H9 (cell line): ENCODE measurements at regions not wholly inside any gene's neighbourhood (a gene's known extent, or its start where the extent isn't known, plus 50 kb on each side); places are given as distances from the start of the nearest gene placed in this dataset.

Experiments
- DNase-seq: peaks from one replicate; pipeline ENCODE4 v3.0.0-alpha.2; 2017
- H2AFZ ChIP-seq: one replicate; pipeline ENCODE4 v1.6.1; 2013; ENCODE audit warnings: mild to moderate bottlenecking, low read length, control low read depth, moderate library complexity
- H2AK5ac ChIP-seq: 2 replicates; pipeline ENCODE4 v1.6.1; 2013; ENCODE audit warnings: low read length, control low read depth, mixed read lengths; ENCODE audit not compliant: insufficient read length
- H2BK120ac ChIP-seq: one replicate; pipeline ENCODE4 v1.6.1; 2013; ENCODE audit warnings: low read depth, mild to moderate bottlenecking, low read length, control low read depth, inconsistent platforms; ENCODE audit not compliant: poor library complexity, severe bottlenecking
- H2BK12ac ChIP-seq: 2 replicates; pipeline ENCODE4 v1.6.1; 2013; ENCODE audit warnings: low read length, control low read depth, mixed read lengths, low read depth; ENCODE audit not compliant: insufficient read length
- H2BK15ac ChIP-seq: 2 replicates; pipeline ENCODE4 v1.6.1; 2013; ENCODE audit warnings: low read depth, low read length, control low read depth
- H2BK20ac ChIP-seq: one replicate; pipeline ENCODE4 v1.6.1; 2013; ENCODE audit warnings: low read depth, mild to moderate bottlenecking, low read length, control low read depth, inconsistent platforms; ENCODE audit not compliant: poor library complexity, severe bottlenecking
- H2BK5ac ChIP-seq: 2 replicates; pipeline ENCODE4 v1.6.1; 2013; ENCODE audit warnings: low read length, control low read depth, mixed read lengths; ENCODE audit not compliant: insufficient read length
- H3K14ac ChIP-seq: 2 replicates; pipeline ENCODE4 v1.6.1; 2013; ENCODE audit warnings: low read length, control low read depth; ENCODE audit not compliant: insufficient read depth
- H3K18ac ChIP-seq: 2 replicates; pipeline ENCODE4 v1.6.1; 2013; ENCODE audit warnings: low read depth, mild to moderate bottlenecking, mixed read lengths, low read length, control low read depth; ENCODE audit not compliant: insufficient read length
- H3K23ac ChIP-seq: 2 replicates; pipeline ENCODE4 v1.6.1; 2013; ENCODE audit warnings: low read length, control low read depth, mixed read lengths, low read depth; ENCODE audit not compliant: insufficient read length
- H3K23me2 ChIP-seq: 2 replicates; pipeline ENCODE4 v1.6.1; 2013; ENCODE audit warnings: low read depth, mild to moderate bottlenecking, mixed read lengths, low read length, control low read depth; ENCODE audit not compliant: insufficient read length, poor library complexity, severe bottlenecking
- H3K27ac ChIP-seq: 2 replicates; pipeline ENCODE4 v1.5.1; 2013; ENCODE audit warnings: low read length, control low read depth, mixed read lengths, low read depth; ENCODE audit not compliant: insufficient read length
- H3K27me3 ChIP-seq: 2 replicates; pipeline ENCODE4 v1.6.1; 2013; ENCODE audit warnings: low read length, control low read depth, inconsistent platforms; ENCODE audit not compliant: insufficient read depth
- H3K4ac ChIP-seq: 2 replicates; pipeline ENCODE4 v1.6.1; 2013; ENCODE audit warnings: low read depth, mild to moderate bottlenecking, control low read depth, inconsistent platforms, low read length, moderate library complexity
- H3K4me1 ChIP-seq: 2 replicates; pipeline ENCODE4 v1.6.1; 2013; ENCODE audit warnings: low read length, control low read depth, inconsistent platforms; ENCODE audit not compliant: insufficient read depth
- H3K4me2 ChIP-seq: 2 replicates; pipeline ENCODE4 v1.6.1; 2013; ENCODE audit warnings: low read length, control low read depth, mixed read lengths; ENCODE audit not compliant: insufficient read length, insufficient read depth
- H3K56ac ChIP-seq: 2 replicates; pipeline ENCODE4 v1.6.1; 2013; ENCODE audit warnings: low read depth, mild to moderate bottlenecking, mixed read lengths, low read length, control low read depth; ENCODE audit not compliant: insufficient read length
- H3K79me1 ChIP-seq: 2 replicates; pipeline ENCODE4 v1.6.1; 2013; ENCODE audit warnings: low read depth, mild to moderate bottlenecking, moderate library complexity, low read length, control low read depth, inconsistent platforms; ENCODE audit not compliant: insufficient read depth, poor library complexity, severe bottlenecking
- H3K79me2 ChIP-seq: 2 replicates; pipeline ENCODE4 v1.6.1; 2013; ENCODE audit warnings: low read length, control low read depth, inconsistent platforms; ENCODE audit not compliant: insufficient read depth
- H3K9ac ChIP-seq: 2 replicates; pipeline ENCODE4 v1.6.1; 2013; ENCODE audit warnings: low read length, control low read depth, mixed read lengths; ENCODE audit not compliant: insufficient read length; ENCODE audit errors: extremely low read depth
- H3K9me3 ChIP-seq: one replicate; pipeline ENCODE4 v1.6.1; 2013; ENCODE audit warnings: low read depth, low read length, inconsistent platforms; ENCODE audit not compliant: control insufficient read depth
- H3T11ph ChIP-seq: one replicate; pipeline ENCODE4 v1.6.1; 2013; ENCODE audit warnings: mild to moderate bottlenecking, low read length, control low read depth, inconsistent platforms
- H4K20me1 ChIP-seq: one replicate; pipeline ENCODE4 v1.6.1; 2013; ENCODE audit not compliant: control insufficient read depth, insufficient read length, insufficient read depth
- H4K5ac ChIP-seq: 2 replicates; pipeline ENCODE4 v1.6.1; 2013; ENCODE audit warnings: low read depth, mild to moderate bottlenecking, mixed read lengths, low read length, control low read depth; ENCODE audit not compliant: insufficient read length
- H4K8ac ChIP-seq: replicated peaks from 2 replicates; pipeline ENCODE4 v1.6.1; 2013; ENCODE audit warnings: low read length, control low read depth, mixed read lengths, low read depth; ENCODE audit not compliant: insufficient read length
- H4K91ac ChIP-seq: 2 replicates; pipeline ENCODE4 v1.6.1; 2013; ENCODE audit warnings: low read depth, mild to moderate bottlenecking, moderate library complexity, mixed read lengths, low read length, control low read depth; ENCODE audit not compliant: insufficient read length
- H3K27ac Mint-ChIP-seq, 3 experiments: 2 replicates in 2 of 3; 3 replicates in 1 of 3; pipeline ENCODE4 v1.8.0; 2020 to 2021; ENCODE audit warnings: mixed read lengths in 3 of 3, mild to moderate bottlenecking in 1 of 3, moderate library complexity in 1 of 3
- H3K27me3 Mint-ChIP-seq: 2 replicates; pipeline ENCODE4 v1.8.0; 2021; ENCODE audit warnings: low read depth, mild to moderate bottlenecking, moderate library complexity, mixed read lengths
- H3K36me3 Mint-ChIP-seq, 3 experiments: 2 replicates in 2 of 3; 3 replicates in 1 of 3; pipeline ENCODE4 v1.8.0; 2020 to 2021; ENCODE audit warnings: low read depth in 3 of 3, mixed read lengths in 3 of 3; ENCODE audit not compliant: insufficient read depth in 1 of 3
- H3K4me1 Mint-ChIP-seq, 2 experiments: 2 replicates each; pipeline ENCODE4 v1.8.0; 2020; ENCODE audit warnings: mixed read lengths in 2 of 2
- H3K4me3 Mint-ChIP-seq, 2 experiments: 2 replicates in 1 of 2; 3 replicates in 1 of 2; pipeline ENCODE4 v1.8.0; 2020 to 2021; ENCODE audit warnings: mild to moderate bottlenecking in 2 of 2, mixed read lengths in 2 of 2, moderate library complexity in 1 of 2
- H3K9me3 Mint-ChIP-seq, 2 experiments: 2 replicates in 1 of 2; 3 replicates in 1 of 2; pipeline ENCODE4 v1.8.0; 2020; ENCODE audit warnings: mild to moderate bottlenecking in 2 of 2, mixed read lengths in 2 of 2, moderate library complexity in 1 of 2
- CTCF ChIP-seq: fragments of 200-600 bp; sonication (generic); conservative IDR thresholded peaks from 3 replicates; pipeline ENCODE4 v1.8.0; 2021; ENCODE audit warnings: antibody characterized with exemption, mild to moderate bottlenecking
- WGBS: extraction: QIAGEN DNeasy Blood & Tissue Kit; methylation state at CpG from one replicate; pipeline ENCODE4 v1.1.7; 2013; ENCODE audit warnings: missing lambda C conversion rate, low lambda C conversion rate, mixed read lengths; ENCODE audit not compliant: insufficient read length; ENCODE audit errors: extremely low coverage; 5-methylcytosine and 5-hydroxymethylcytosine counted together

GRCh38 chr2:39837856-39838453 lies 58.9 kb upstream of the THUMPD2 start:
- H4K91ac ChIP-seq, result no peak overlapping the region
- WGBS, result no CpG with 5 or more reads among the region's 6 CpGs
- H2BK12ac ChIP-seq, result no peak overlapping the region
- no peaks in the 10 kb centered on the region for H3K79me2 ChIP-seq
- H4K20me1 ChIP-seq, result no peaks in the 10 kb centered on the region
- no peak overlapping the region for H3K4me3 Mint-ChIP-seq
- no peak overlapping the region for H2AK5ac ChIP-seq
- peaks cover 5 to 12% of the 10 kb centered on the region in 2 experiments for H3K4me1 Mint-ChIP-seq
- H3K27me3 ChIP-seq, result no peaks in the 10 kb centered on the region
- no peak overlapping the region for H3K14ac ChIP-seq
- no peak overlapping the region for H3K56ac ChIP-seq
- no peaks in the 10 kb centered on the region for H3K9me3 ChIP-seq
- H2BK120ac ChIP-seq, result no peak overlapping the region
- H2BK20ac ChIP-seq, result no peak overlapping the region
- no peak overlapping the region for H2AFZ ChIP-seq
- TF ChIP-seq CTCF, result peak; percentile 86
- no peak overlapping the region for H3K27ac ChIP-seq
- no peaks in the 10 kb centered on the region for H3K4me1 ChIP-seq
- H3K27me3 Mint-ChIP-seq, result no peaks in the 10 kb centered on the region
- H3K9me3 Mint-ChIP-seq, result peaks cover 18 to 24% of the 10 kb centered on the region in 2 experiments
- no peak overlapping the region for H3T11ph ChIP-seq
- H3K27ac Mint-ChIP-seq, result no peak overlapping the region; a peak in 1 of 7 replicates
- H3K4ac ChIP-seq, result no peak overlapping the region
- no peak overlapping the region for H2BK15ac ChIP-seq
- no peak overlapping the region for H2BK5ac ChIP-seq
- no peaks in the 10 kb centered on the region for H3K23me2 ChIP-seq
- no peak overlapping the region for H4K8ac ChIP-seq
- H3K36me3 Mint-ChIP-seq, result peaks cover 1 to 16% (median 12%) of the 10 kb centered on the region in 3 experiments; a peak in 6 of 7 replicates
- no peak overlapping the region for H4K5ac ChIP-seq
- DNase-seq, result peak; percentile 65
- H3K4me2 ChIP-seq, result no peak overlapping the region
- H3K18ac ChIP-seq, result no peak overlapping the region
- H3K79me1 ChIP-seq, result no peaks in the 10 kb centered on the region
- no peak overlapping the region for H3K9ac ChIP-seq
- no peak overlapping the region for H3K23ac ChIP-seq
